Neural crest cell (in vitro differentiated cells): ENCODE measurements at regions not wholly inside any gene's neighbourhood (a gene's known extent, or its start where the extent isn't known, plus 50 kb on each side); places are given as distances from the start of the nearest gene placed in this dataset.

Source experiments
- DNase-seq: peaks from one replicate; pipeline ENCODE4 v3.0.0; 2021; ENCODE audit warnings: low read depth, mixed read lengths, low spot score
- H3K27ac Mint-ChIP-seq: one replicate; pipeline ENCODE4 v1.8.0; 2021; ENCODE audit warnings: mild to moderate bottlenecking, mixed read lengths; ENCODE audit not compliant: unreplicated experiment
- H3K27me3 Mint-ChIP-seq: 2 replicates; pipeline ENCODE4 v1.8.0; 2021; ENCODE audit warnings: low read depth, mild to moderate bottlenecking, mixed read lengths
- H3K36me3 Mint-ChIP-seq: 2 replicates; pipeline ENCODE4 v1.8.0; 2021; ENCODE audit warnings: low read depth, mild to moderate bottlenecking, mixed read lengths
- H3K4me1 Mint-ChIP-seq: 2 replicates; pipeline ENCODE4 v1.8.0; 2021; ENCODE audit warnings: mixed read lengths
- H3K4me3 Mint-ChIP-seq: one replicate; pipeline ENCODE4 v1.8.0; 2021; ENCODE audit warnings: mild to moderate bottlenecking, mixed read lengths
- H3K9me3 Mint-ChIP-seq: 2 replicates; pipeline ENCODE4 v1.8.0; 2021; ENCODE audit warnings: mixed read lengths
- TF ChIP-seq, protein P1 (sequence below): fragments of 200-600 bp; sonication (generic); conservative IDR thresholded peaks from 2 replicates; pipeline ENCODE4 v1.5.0; 2021; ENCODE audit warnings: antibody characterized with exemption, mild to moderate bottlenecking

GRCh38 chr13:106077017-106077416, 458.4 kb downstream of the EFNB2 start:
- TF ChIP-seq, protein P1, sequence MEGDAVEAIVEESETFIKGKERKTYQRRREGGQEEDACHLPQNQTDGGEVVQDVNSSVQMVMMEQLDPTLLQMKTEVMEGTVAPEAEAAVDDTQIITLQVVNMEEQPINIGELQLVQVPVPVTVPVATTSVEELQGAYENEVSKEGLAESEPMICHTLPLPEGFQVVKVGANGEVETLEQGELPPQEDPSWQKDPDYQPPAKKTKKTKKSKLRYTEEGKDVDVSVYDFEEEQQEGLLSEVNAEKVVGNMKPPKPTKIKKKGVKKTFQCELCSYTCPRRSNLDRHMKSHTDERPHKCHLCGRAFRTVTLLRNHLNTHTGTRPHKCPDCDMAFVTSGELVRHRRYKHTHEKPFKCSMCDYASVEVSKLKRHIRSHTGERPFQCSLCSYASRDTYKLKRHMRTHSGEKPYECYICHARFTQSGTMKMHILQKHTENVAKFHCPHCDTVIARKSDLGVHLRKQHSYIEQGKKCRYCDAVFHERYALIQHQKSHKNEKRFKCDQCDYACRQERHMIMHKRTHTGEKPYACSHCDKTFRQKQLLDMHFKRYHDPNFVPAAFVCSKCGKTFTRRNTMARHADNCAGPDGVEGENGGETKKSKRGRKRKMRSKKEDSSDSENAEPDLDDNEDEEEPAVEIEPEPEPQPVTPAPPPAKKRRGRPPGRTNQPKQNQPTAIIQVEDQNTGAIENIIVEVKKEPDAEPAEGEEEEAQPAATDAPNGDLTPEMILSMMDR = no peak
- Mint-ChIP-seq H3K36me3 (peaks cover 6% of the 10 kb centered on the region), H3K9me3 (peaks cover 13% of the 10 kb centered on the region), H3K4me3 (no peak overlapping the region), H3K27me3 (no peaks in the 10 kb centered on the region), H3K27ac (no peak overlapping the region), H3K4me1 (peaks cover 18% of the 10 kb centered on the region)
- DNase-seq = no peak

- no peak overlapping the region for H3K4me3 Mint-ChIP-seq
- peaks cover 4% of the 10 kb centered on the region for H3K36me3 Mint-ChIP-seq
- no peaks in the 10 kb centered on the region for H3K27me3 Mint-ChIP-seq
- no peak overlapping the region for H3K27ac Mint-ChIP-seq
- H3K4me1 Mint-ChIP-seq = peaks cover 12% of the 10 kb centered on the region
- TF ChIP-seq, protein P1 = no peak
- no peak for DNase-seq
- H3K9me3 Mint-ChIP-seq = peaks cover 7% of the 10 kb centered on the region
Measured at GRCh38 chr13:106072014-106072413, 463.4 kb downstream of the EFNB2 start.

GRCh38 chr13:106063591-106064313, 471.7 kb downstream of the EFNB2 start:
- TF ChIP-seq, protein P1 = no peak
- H3K4me1 Mint-ChIP-seq = peaks cover 4% of the 10 kb centered on the region
- H3K27me3 Mint-ChIP-seq = no peaks in the 10 kb centered on the region
- H3K27ac Mint-ChIP-seq = no peak overlapping the region
- DNase-seq = no peak
- H3K36me3 Mint-ChIP-seq = no peaks in the 10 kb centered on the region
- H3K4me3 Mint-ChIP-seq = no peak overlapping the region
- peaks cover 8% of the 10 kb centered on the region for H3K9me3 Mint-ChIP-seq

DNA sequence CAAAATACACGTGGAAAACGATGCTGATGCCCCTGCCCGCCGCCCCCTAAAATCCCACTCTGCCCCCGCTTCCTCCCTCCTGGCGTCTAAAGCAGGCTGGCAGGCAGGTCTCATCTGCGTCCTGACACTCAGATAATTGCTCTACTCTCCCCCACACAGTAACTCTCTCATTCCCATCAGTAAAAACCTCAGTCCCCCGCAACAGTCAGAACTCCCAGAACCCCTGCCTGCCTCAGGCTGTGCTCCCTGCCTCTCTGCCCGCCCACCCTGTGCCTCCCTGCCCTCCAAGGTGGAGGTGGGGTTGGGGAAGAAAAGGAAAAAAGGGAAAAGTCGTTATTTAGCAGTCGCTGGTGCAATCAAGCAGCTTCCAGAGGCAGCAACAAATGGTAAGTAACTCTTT, 473.7 kb downstream of the EFNB2 start:
- DNase-seq = no peak
- Mint-ChIP-seq H3K4me3 (no peak overlapping the region), H3K27me3 (no peaks in the 10 kb centered on the region), H3K4me1 (peaks cover 7% of the 10 kb centered on the region), H3K9me3 (peaks cover 10% of the 10 kb centered on the region), H3K27ac (no peak overlapping the region), H3K36me3 (no peaks in the 10 kb centered on the region)
- TF ChIP-seq, protein P1 = no peak

DNA sequence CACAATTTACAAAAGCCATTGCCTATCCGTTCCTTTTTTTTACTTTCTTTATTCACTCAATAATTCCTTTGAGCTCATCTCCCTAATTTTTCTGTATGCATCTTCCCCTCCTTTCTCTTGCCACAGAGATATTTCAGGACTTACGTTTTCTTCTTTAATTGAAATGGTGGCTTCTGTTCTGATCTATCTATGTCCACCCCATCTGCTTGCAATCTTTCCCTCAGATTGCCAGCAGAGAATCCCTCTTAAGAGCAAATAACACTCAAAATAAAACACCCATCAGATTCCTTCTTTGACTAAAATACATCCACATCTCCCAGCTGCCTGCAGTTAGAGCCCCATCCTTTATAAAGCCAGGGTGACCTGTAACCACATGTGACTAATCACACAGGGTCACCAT, 478.6 kb downstream of the EFNB2 start:
- TF ChIP-seq, protein P1 = no peak
- peaks cover 5% of the 10 kb centered on the region for H3K9me3 Mint-ChIP-seq
- no peak for DNase-seq
- peak overlapping the region; percentile 52 for H3K27ac Mint-ChIP-seq
- H3K4me3 Mint-ChIP-seq = no peak overlapping the region
- H3K27me3 Mint-ChIP-seq = no peaks in the 10 kb centered on the region
- peaks cover 15% of the 10 kb centered on the region for H3K4me1 Mint-ChIP-seq
- no peaks in the 10 kb centered on the region for H3K36me3 Mint-ChIP-seq
